ENCODE measurements at regions not wholly inside any gene's neighbourhood (a gene's known extent, or its start where the extent isn't known, plus 50 kb on each side); places are given as distances from the start of the nearest gene placed in this dataset.

DNA sequence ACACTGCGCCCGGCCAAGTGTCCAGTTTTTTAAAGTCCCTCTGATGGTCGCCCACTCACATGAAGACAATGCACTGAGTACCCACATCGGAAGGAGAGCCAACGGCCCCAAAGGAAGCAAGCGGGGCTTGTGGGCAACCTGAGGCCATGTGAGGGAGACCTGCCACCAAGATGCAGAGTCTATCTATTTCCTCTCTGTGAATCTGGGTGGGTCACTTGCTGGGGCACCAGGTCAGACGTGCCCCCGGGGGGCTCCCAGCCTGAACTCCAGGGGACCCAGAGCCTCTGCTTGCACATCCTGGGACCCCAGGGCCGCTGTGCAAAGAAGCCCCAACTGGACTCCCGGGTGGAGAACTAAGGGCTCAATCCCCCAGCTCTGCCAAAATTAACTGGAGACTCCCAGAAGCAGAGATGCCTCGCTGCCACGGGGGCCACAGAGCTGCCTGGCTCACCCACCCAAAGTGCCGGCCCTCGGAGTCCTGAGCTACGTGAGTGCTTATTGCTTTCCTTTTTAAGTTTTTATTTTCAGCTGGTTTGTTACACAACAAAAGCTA is 106.4 kb downstream of the BRD1 start:
- DNase-seq (ENCODE audit: extremely low read depth, low read depth): no peak
- TF ChIP-seq CTCF (IDR thresholded peaks at IDR 0.05; ENCODE audit: low read depth, low read length): no peak

- no peak for TF ChIP-seq CTCF (IDR thresholded peaks at IDR 0.05; ENCODE audit: low read depth, low read length)
- DNase-seq (ENCODE audit: extremely low read depth, low read depth): no peak
Measured at GRCh38 chr22:49720279-49720959, 107.3 kb downstream of the BRD1 start.

- DNase-seq (ENCODE audit: extremely low read depth, low read depth): no peak
- no peak for TF ChIP-seq CTCF (IDR thresholded peaks at IDR 0.05; ENCODE audit: low read depth, low read length)
Measured at GRCh38 chr22:49719046-49719445, 108.6 kb downstream of the BRD1 start.

- no peak for DNase-seq (ENCODE audit: extremely low read depth, low read depth)
Measured at GRCh38 chr22:49718396-49718795, 109.3 kb downstream of the BRD1 start.

GRCh38 chr22:49717322-49717919 is 110.3 kb downstream of the BRD1 start:
- TF ChIP-seq CTCF (IDR thresholded peaks at IDR 0.05; ENCODE audit: low read depth, low read length): no peak
- no peak for DNase-seq (ENCODE audit: extremely low read depth, low read depth)

More at GRCh38 chr22:49718396-49718795, 109.3 kb downstream of the BRD1 start:
- no peak for TF ChIP-seq CTCF (IDR thresholded peaks at IDR 0.05; ENCODE audit: low read depth, low read length)

- no peak for DNase-seq (ENCODE audit: extremely low read depth, low read depth)
- TF ChIP-seq CTCF (IDR thresholded peaks at IDR 0.05; ENCODE audit: low read depth, low read length): no peak
Measured at GRCh38 chr22:49716441-49716840, 111.2 kb downstream of the BRD1 start.

GRCh38 chr22:49715450-49715849 is 112.2 kb downstream of the BRD1 start:
- no peak for DNase-seq (ENCODE audit: extremely low read depth, low read depth)
- no peak for TF ChIP-seq CTCF (IDR thresholded peaks at IDR 0.05; ENCODE audit: low read depth, low read length)
